Common myeloid progenitor, CD34-positive (primary cell): ENCODE measurements at regions not wholly inside any gene's neighbourhood (a gene's known extent, or its start where the extent isn't known, plus 50 kb on each side); places are given as distances from the start of the nearest gene placed in this dataset.

Source experiments
- CTCF ChIA-PET: fragments of 350-600 bp; sonication (Branson Sonifier 250); formaldehyde crosslinking; loops from one replicate; lab custom pipeline; 2021; ENCODE audit warnings: antibody characterized with exemption; lab: Charles Lee
- POLR2A ChIA-PET: fragments of 350-600 bp; sonication (Branson Sonifier 250); formaldehyde crosslinking; loops from one replicate; lab custom pipeline; 2021; ENCODE audit warnings: antibody characterized with exemption; lab: Charles Lee
- DNase-seq, 3 donors: peaks; one replicate each; pipeline versions ENCODE4 v3.0.0 to v3.0.0-alpha.2; 2013
- H3K27ac ChIP-seq, 2 experiments: 1 replicate in 1 of 2; 2 replicates in 1 of 2; pipeline ENCODE4 v1.7.0; 2013; ENCODE audit warnings: inconsistent platforms in 2 of 2, low read length in 2 of 2, mild to moderate bottlenecking in 2 of 2, low read depth in 1 of 2, moderate library complexity in 1 of 2; ENCODE audit not compliant: severe bottlenecking in 2 of 2, insufficient read depth in 1 of 2, poor library complexity in 1 of 2
- H3K27me3 ChIP-seq, 5 experiments: replicated peaks in 2 of 5; 1 replicate in 3 of 5; 2 replicates in 2 of 5; pipeline versions ENCODE4 v1.6.1 to v1.7.0; 2013; ENCODE audit warnings: low read length in 4 of 5, mild to moderate bottlenecking in 2 of 5, moderate library complexity in 2 of 5, inconsistent platforms in 1 of 5; ENCODE audit not compliant: insufficient read depth in 5 of 5, control insufficient read depth in 4 of 5
- H3K36me3 ChIP-seq, 4 experiments: 1 replicate in 2 of 4; 2 replicates in 2 of 4; pipeline versions ENCODE4 v1.6.1 to v1.7.0; 2013; ENCODE audit warnings: low read length in 3 of 4, control low read depth in 1 of 4, mild to moderate bottlenecking in 1 of 4; ENCODE audit not compliant: control insufficient read depth in 4 of 4, insufficient read depth in 4 of 4
- H3K4me1 ChIP-seq, 4 experiments: 1 replicate in 3 of 4; 2 replicates in 1 of 4; pipeline versions ENCODE4 v1.6.1 to v1.7.1; 2013; ENCODE audit warnings: low read length in 3 of 4, mild to moderate bottlenecking in 3 of 4, control low read depth in 1 of 4, inconsistent platforms in 1 of 4, moderate library complexity in 1 of 4; ENCODE audit not compliant: control insufficient read depth in 4 of 4, insufficient read depth in 4 of 4; ENCODE audit errors: control extremely low read depth in 1 of 4
- H3K4me3 ChIP-seq, 7 experiments: 1 replicate in 4 of 7; 2 replicates in 3 of 7; pipeline versions ENCODE4 v1.5.1 to v1.7.0; 2013; ENCODE audit warnings: mild to moderate bottlenecking in 7 of 7, low read length in 6 of 7, moderate library complexity in 6 of 7, inconsistent platforms in 2 of 7, low read depth in 2 of 7, control low read depth in 1 of 7; ENCODE audit not compliant: insufficient read depth in 4 of 7, control insufficient read depth in 1 of 7; ENCODE audit errors: extremely low read depth in 1 of 7
- H3K9me3 ChIP-seq, 5 experiments: 1 replicate in 4 of 5; 2 replicates in 1 of 5; pipeline versions ENCODE4 v1.6.1 to v1.7.1; 2013; ENCODE audit warnings: low read length in 4 of 5, mild to moderate bottlenecking in 2 of 5, inconsistent platforms in 1 of 5, low read depth in 1 of 5, moderate library complexity in 1 of 5; ENCODE audit not compliant: control insufficient read depth in 4 of 5, insufficient read depth in 2 of 5; ENCODE audit errors: control extremely low read depth in 1 of 5
- WGBS: methylation state at CpG from one replicate; pipeline ENCODE4 v1.1.5; 2013; ENCODE audit not compliant: insufficient coverage; 5-methylcytosine and 5-hydroxymethylcytosine counted together

DNA sequence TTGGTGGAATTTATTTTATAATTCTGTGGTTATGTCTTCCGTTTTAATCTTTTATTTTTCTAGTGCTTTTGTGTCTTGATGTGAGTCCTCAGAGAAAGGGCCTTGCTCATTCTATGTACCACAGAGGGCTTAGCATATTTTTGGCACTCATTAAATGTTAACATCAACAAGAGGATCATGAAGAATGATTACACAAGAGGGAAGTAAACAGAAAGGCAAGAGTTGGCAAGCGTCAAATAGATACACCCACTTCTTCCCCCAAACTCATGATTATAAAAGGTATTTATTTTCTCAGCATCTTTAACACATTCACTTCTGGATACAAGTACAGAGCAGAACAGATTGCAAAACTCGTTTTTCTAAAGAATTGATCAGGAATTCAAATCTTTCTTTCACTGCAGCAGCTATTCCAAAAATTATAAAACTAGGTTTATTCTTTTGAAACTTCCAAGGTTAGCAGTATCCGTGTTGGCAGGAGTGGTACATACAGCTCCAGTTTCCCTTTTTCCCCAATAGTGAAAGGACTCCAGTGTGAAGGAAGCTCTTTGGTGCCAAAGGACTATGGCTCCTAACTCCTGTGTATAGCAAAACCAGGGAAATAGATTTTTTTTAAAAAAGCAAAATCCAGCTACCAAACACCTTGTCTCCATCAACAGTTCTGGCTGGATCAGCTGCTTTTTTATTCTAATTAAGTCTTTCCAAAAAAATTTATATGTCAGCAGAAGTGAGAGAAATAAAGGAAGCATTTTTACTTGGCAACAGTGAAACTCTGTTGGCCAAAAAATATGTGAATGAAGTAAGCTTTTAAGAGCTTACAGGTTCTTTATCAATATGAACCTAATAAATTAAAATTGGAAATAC lies 221.9 kb downstream of the ADGRG6 start:
- H3K36me3 ChIP-seq, result no peaks in the 10 kb centered on the region
- no peak overlapping the region for H3K27ac ChIP-seq
- no peak overlapping the region for H3K4me3 ChIP-seq
- POLR2A ChIA-PET, result interaction anchor here (0.6 kb wide), 1 partner anchor 1013 kb away, joined by 3 read pairs; no protein-coding TSS in a partner anchor
- no peaks in the 10 kb centered on the region for H3K4me1 ChIP-seq
- no peaks in the 10 kb centered on the region for H3K9me3 ChIP-seq
- 100% methylated on average over 1 of the region's 4 CpGs for WGBS
- no peaks in the 10 kb centered on the region for H3K27me3 ChIP-seq
- DNase-seq, result no peak
- CTCF ChIA-PET, result no interaction called here

DNA sequence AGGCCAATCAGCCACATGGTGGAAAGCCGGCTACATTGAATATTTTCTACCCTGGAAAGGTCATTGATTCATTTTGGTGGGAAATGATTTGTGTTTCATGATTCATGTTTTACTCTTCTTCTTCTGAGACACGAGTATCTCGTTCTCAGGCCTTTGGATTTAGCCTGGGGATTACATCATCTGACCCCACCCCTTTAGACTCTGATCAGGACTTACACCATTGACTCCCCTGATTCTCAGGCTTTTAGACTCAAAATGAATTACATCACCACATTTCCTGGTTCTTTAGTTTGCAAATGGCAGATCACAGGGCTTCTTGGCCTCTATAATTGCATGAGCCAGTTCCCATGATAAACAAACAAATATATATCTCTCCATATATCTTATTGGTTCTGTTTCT lies 228.8 kb downstream of the ADGRG6 start:
- Histone ChIP-seq H3K27ac (no peak overlapping the region), H3K4me1 (no peaks in the 10 kb centered on the region), H3K36me3 (no peaks in the 10 kb centered on the region), H3K9me3 (peaks cover 0 to 12% (median 6%) of the 10 kb centered on the region in 5 experiments), H3K27me3 (no peaks in the 10 kb centered on the region), H3K4me3 (no peak overlapping the region)
- 100% methylated on average over 3 of the region's 3 CpGs for WGBS
- DNase-seq, result no peak
- ChIA-PET CTCF (no interaction called here), POLR2A (no interaction called here)

DNA sequence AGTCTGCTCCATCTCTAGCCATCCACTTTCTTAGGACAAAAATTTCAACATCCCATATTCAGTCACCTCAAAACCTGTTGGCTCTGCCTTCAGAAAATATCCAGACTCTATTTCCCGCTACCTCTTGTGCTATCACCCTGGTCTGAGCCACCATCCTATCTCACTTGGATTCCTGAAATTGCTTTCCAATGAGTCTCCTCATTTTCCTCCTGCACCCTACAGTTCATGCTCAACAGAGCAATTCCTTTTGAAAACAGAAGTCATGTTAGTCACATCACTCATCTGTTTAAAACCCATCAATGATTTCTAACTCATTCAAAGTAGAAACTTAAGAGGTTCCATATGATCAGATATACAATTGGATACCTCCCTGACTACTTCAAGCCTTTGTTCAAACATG lies 229.9 kb downstream of the ADGRG6 start:
- Histone ChIP-seq H3K27me3 (no peaks in the 10 kb centered on the region), H3K9me3 (peaks cover 3 to 18% (median 6%) of the 10 kb centered on the region in 5 experiments), H3K27ac (no peak overlapping the region), H3K4me3 (no peak overlapping the region), H3K4me1 (no peaks in the 10 kb centered on the region), H3K36me3 (no peaks in the 10 kb centered on the region)
- 91% methylated on average over 1 of the region's 1 CpG for WGBS
- CTCF ChIA-PET, result no interaction called here
- POLR2A ChIA-PET, result no interaction called here
- DNase-seq, result no peak

DNA sequence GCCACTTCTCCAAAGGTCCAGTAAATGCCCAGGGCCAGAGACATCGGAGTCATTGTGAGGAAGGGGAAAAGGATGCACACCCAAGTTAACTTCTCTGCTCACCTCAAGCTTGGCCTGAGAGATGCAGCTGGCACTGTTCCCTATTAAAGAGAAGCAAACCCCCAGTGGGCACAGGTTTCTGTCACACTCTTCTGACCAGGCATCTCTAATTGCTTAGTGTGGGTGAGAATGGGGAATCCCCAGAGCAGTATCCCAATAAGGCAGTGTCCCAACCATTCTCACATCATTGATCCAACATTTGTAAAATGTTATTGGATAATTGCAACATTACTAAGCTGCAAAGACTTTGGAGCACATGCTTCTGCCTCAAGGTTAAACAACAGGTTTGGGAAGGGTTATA lies 232.3 kb downstream of the ADGRG6 start:
- Histone ChIP-seq H3K4me1 (no peaks in the 10 kb centered on the region), H3K4me3 (no peak overlapping the region), H3K27me3 (no peaks in the 10 kb centered on the region), H3K27ac (no peak overlapping the region), H3K9me3 (peaks cover 3 to 19% (median 6%) of the 10 kb centered on the region in 5 experiments), H3K36me3 (no peaks in the 10 kb centered on the region)
- POLR2A ChIA-PET, result no interaction called here
- no peak for DNase-seq
- CTCF ChIA-PET, result no interaction called here
- WGBS, result no CpG with 5 or more reads among the region's 1 CpG

DNA sequence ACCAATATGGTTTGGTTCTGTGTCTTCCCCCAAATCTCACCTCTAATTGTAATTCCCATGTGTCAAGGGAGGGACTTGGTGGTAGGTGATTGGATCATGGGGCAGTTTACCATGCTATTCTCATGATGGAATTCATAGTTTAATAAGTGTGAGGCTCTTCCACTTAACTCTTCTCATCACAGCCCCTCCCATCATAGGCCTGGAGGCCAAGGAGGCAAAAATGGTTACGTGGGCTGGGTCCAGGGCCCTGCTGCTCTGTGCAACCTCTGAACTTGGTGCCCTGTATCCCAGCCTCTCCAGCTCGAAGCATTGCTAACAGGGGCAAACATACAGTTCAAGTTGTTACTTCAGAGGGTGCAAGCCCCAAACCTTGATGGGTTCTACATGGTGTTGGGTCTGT lies 232.7 kb downstream of the ADGRG6 start:
- CTCF ChIA-PET, result no interaction called here
- Histone ChIP-seq H3K4me3 (no peak overlapping the region), H3K4me1 (no peaks in the 10 kb centered on the region), H3K36me3 (no peaks in the 10 kb centered on the region), H3K27ac (no peak overlapping the region), H3K9me3 (peaks cover 3 to 19% (median 6%) of the 10 kb centered on the region in 5 experiments), H3K27me3 (no peaks in the 10 kb centered on the region)
- POLR2A ChIA-PET, result no interaction called here
- 95% methylated on average over 2 of the region's 2 CpGs for WGBS
- DNase-seq, result no peak

DNA sequence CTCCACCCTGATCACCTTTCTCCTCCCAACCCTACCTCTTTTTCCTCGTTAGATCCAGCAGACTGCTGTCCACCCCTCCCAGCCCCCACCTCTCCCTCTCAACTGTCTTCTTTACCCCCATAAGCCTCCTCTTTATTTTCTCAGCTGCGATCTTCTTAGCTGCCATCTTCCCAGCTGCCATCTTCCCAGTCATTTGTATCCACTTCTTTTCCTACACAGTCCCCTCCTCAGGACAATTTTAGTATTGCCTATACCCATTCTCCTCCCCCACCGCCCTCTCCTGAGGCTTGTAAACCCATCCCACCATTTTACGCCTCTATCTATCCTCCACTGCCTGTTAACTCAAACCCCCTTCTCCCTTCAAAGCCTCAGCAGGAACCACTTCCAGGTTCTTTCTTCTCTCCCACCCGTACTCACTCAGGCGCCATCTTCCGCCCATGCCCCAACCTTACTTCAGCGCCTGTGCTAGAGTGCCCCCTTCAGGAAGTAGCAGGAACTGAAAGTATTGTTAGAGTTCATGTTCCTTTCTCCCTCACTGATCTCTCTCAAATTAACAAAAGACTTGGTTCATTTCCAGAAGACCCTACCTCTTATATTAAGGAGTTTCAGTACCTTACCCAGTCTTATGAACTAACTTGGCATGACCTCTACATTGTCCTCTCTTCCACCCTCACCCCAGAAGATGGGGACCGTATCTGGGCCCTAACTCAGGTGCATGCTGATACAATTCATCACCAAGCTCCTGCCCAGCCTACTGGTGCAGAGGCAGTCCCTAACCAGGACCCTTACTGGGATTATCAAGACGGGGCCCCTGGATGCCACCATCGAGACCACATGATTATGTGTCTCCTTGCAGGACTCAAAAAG lies 236.0 kb downstream of the ADGRG6 start:
- WGBS, result 90% methylated on average over 10 of the region's 11 CpGs
- Histone ChIP-seq H3K27ac (no peak overlapping the region), H3K4me1 (no peaks in the 10 kb centered on the region), H3K4me3 (no peak overlapping the region), H3K9me3 (peaks cover 3 to 19% (median 3%) of the 10 kb centered on the region in 5 experiments), H3K27me3 (no peaks in the 10 kb centered on the region), H3K36me3 (no peaks in the 10 kb centered on the region)
- DNase-seq, result peak; percentile 7 to 21 (median 17)
- CTCF ChIA-PET, result interaction anchor here (0.9 kb wide), 1 partner anchor 21 kb away, joined by 3 read pairs; no protein-coding TSS in a partner anchor
- POLR2A ChIA-PET, result no interaction called here
